ENCODE measurements at regions not wholly inside any gene's neighbourhood (a gene's known extent, or its start where the extent isn't known, plus 50 kb on each side); places are given as distances from the start of the nearest gene placed in this dataset.

DNA sequence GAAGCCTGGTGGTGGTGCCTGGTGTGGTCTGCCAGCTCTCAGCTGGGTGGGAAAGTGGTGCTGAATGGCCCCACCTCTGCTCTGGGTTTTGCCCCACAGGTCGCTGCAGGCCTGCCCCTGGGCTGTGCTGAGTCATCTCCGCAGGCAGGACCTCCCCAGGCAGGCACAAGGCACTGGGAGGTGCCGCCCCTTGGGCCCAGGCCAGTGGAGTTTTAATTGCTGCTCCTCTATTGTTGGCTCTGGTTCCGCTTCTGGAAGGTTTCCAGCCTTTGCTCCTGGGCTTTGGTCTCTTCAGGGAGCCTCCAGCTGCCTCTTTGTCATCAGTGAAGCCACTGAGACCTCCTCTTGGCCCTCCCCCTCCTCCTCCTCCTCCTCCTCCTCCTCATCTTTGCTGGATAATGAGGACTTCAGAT lies 180.3 kb upstream of the GRB10 start:
- no peak for DNase-seq (ENCODE audit: low spot score)

DNA sequence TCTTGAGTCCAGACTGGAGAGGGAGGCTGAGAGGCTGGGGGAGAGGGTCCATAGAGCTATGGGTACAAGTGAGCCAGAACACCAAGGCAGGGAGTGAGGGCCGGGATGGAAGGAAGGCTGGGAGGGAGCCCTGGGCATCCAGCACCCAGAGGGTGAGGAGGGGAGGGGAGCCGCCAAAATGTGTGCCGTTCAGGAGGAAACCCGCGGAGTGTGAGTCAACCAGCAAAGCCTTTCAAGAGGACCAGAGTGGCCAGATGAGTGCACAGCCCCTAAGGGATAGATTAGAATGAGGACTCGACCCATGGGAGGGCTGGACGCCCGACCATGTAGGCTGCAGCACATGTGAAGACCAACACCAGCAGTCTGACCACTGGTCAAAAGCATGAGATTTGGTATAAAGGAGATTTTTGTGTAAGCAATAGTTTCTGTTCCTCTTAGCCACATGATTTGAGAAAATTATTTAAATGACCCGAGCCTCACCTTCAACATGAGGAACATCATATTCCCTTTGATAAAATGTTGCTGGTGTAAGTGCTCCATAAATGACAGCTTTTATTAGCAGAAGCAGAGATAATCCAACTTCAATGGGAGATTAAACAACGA lies 179.7 kb upstream of the GRB10 start:
- DNase-seq (ENCODE audit: low spot score) = no peak

DNA sequence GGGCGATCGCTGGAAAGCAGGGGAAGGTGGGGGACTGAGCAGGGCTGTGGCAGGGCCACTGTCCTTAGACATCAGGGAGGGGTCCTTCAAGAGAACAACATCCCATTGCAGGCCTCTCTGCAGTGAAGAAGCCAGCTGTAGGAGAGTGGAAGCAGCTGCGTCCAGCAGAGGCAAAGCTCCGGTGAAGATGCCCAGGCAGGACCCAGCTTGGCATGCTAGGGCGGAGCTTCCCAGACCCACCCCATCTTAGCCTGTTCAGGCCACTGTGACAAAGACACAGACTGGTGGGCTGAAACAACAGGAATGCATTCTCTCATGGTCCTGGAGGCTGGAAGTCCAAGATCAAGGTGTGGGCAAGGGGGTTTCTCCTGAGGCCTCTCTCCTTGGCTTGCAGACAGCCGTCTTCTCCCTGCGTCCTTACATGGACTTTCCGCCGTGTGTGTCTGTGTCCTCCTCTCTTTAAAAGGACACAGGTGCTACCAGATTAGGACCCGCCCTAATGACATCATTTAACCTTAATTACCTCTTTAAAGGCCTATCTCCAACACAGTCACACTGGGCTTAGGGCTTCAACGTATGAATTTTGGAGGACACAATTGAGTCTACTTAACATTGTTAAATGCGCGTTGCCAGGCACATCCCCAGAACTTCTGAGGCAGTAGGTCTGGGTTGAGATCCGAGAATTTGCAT lies 178.1 kb upstream of the GRB10 start:
- no peak for DNase-seq (ENCODE audit: low spot score)

DNA sequence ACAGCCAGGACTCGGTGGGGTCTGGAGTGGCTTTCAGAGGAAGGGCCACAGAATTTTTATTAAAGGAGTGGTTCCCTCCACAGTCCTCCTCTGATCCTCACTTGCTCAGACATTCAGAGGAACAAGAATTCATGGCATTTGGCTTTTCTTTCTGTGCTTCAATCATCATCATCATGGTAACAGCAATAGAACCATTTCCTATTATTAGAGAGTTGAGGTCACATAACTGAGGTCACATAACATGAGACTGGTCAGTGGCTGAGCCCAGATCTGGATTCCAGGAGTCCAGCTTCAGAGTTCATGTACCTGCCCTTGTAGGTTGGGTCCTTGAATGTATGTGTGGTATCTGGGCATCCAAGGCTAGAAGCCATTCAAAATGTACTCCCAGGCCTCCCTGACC lies 177.3 kb upstream of the GRB10 start:
- no peak for DNase-seq (ENCODE audit: low spot score)

DNA sequence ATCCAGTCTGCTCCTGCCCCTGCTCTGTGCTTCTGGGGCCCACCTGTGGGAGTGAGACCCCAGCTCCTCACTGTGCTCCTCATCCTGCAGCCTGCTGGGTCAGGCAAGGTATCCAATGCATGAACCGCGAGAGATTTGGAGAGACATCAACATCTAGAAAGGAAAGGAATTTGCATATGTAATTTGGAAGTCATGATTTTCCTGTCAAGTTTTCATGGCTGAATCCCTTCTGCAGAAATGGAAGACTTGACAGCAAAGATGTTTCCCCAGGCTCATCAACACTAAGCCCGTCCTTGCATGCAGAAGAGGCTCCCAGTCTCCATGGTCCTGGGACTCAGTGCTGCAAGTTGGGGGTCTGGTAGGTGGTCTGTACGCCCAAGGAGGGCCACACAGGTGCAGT lies 176.9 kb upstream of the GRB10 start:
- no peak for DNase-seq (ENCODE audit: low spot score)

DNA sequence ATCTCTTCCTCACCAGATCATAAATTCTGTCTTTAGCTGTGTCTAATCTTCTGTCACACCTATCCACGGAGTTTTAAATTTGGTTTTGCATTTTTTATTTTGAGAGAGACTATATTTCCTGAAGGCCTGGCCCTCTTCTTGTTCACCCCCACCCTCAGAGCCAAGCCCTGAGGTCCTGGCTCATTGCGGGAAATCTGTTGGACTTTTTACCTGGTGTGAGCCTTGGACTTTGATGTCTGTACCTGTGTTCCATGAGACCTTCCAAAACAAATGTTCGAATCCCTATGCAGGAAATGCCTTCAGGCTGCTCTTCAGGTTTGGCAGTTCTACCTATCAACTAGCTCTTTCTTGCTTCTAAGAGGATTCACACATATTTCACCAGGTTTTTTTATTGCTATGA lies 175.2 kb upstream of the GRB10 start:
- DNase-seq (ENCODE audit: low spot score) = no peak

DNA sequence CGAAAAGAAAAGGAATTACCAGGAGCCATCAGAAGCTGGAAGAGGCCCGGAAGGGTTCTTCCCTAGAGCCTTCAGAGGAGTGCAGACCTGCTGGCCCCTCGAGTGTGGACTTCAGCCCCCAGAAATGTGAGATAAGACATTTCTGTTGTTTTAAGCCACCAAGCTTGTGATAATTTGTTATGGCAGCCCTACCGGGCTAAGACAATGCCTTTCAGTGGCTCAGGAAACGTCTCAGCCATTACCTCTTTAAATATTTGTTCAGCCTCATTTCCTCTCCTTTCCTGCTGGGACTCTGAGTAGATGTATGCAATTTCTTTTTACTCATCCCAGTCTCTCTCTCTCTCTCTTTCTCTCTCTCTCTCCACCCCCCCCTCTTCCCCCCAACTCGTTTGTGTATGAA lies 174.7 kb upstream of the GRB10 start:
- DNase-seq (ENCODE audit: low spot score) = no peak

DNA sequence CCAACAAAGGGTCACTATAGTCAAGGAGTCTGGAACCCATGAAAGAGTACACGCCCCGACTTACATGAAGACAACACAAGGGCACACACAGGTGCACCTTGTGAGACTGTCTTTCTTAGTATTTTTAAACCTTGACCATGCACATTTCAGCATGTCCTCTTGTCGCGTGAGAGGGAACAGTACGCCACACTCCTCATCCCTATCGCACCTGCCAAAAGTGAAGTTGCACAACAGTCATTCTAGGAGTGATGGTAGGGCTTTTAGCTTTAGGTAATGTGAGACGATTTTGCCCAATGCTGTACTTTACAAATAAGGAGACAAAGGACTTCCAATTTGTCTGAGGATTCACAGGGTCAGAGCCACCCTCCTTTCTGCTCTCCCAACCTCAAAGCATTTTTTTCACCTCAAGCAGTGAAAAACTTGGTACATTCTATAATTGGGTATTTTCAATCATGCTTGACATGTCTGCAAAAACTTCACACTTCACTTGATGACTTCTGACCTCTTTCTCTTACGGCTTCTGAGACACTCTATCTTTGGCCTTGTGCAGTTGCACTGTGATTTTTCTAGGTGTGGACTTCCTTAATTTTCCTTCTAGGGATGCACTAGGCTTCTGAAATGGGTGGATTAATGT lies 173.9 kb upstream of the GRB10 start:
- no peak for DNase-seq (ENCODE audit: low spot score)

DNA sequence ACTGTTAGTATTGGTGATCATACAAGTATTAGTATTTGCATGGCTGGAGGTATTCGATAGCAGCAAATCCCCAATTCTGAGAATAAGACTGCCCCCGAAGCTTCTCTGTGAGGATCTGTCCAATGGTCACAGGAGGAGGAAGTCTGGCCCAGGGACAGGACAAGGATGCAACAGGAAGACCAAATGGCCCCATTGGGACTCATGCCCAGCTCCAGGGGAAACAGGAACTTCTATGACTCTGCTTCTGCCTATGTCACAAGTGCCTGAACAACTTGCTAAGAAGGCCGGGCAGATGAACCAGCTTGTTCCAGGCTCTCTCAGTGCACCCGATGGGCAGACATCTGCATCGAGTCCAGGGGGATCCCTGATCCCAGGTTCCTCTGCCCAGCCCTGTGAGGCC lies 172.0 kb upstream of the GRB10 start:
- DNase-seq (ENCODE audit: low spot score) = no peak

DNA sequence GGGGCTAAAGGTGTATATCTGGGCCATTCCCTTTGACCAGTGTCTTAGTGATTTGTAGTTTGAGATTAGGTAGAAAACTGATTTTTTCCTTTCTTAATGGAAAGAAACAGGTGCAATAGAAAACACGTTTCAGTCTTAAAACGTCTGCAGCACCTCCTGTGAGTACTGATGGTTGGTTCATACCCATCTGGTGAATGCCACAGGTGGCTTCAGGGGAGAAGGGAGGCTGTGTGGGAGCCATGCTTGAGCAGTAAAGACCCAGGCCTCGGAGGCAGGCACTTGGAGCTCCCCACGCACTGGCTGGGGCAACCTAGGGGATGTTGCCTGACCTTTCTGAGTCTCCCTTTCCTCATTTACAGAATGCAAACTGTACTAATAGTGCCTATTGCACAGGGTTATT lies 171.5 kb upstream of the GRB10 start:
- no peak for DNase-seq (ENCODE audit: low spot score)

DNA sequence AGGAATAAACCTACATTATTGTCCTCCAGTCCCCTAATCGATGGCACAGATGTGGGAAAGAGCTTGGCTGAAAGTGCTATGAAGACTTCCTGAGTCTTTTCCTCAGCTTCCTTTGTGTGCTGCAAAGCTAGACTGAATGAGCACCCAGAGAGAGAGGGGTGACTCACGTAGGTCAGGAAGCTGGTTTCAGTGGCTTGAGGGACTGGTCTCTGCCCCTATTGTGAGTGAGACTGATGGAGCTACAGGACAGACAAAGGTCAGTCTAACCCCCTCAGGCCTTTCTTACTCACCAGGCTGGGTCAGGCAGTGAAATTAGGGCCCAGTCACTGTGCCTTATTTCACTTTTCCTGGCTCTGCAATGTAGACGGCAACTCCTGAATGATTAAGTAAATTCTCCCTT lies 171.1 kb upstream of the GRB10 start:
- no peak for DNase-seq (ENCODE audit: low spot score)

DNA sequence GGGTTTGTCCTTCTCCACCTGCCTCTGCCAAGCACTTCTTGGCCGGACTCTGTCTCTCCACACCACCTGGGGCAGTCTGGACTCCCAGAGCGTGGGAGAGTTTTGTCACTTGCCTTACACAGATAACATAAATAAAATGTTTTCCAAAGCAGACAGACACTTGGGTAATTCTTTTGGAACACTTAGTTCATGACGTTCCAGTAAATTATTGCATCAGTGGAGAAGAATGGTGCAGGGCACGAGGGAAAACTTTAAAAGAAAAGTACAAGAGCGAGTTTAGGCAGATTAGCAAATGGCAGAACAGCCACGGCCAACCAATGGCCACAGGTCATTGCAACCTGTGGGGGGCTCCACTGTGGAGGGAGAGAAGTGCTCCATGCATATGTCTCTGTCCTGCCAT lies 170.6 kb upstream of the GRB10 start:
- DNase-seq (ENCODE audit: low spot score) = no peak

DNA sequence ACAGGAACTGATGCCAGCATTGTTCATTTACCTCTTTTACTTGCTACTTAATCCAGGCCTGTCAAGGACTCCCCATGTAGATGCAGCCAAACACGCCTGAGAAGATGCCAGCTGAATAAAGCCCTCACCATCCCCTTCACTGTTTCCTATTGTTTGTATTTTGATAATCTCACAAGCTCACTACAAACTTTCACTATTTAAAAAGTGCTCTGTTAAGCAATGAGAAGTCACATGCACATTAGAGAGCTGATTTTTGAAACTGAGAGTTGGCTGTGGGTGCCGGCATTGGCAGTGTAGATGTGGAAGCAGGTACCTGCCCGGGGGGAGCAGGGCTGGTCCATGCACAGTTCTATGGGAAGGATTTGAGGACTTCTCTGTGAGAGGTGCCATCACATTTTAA lies 169.8 kb upstream of the GRB10 start:
- no peak for DNase-seq (ENCODE audit: low spot score)

DNA sequence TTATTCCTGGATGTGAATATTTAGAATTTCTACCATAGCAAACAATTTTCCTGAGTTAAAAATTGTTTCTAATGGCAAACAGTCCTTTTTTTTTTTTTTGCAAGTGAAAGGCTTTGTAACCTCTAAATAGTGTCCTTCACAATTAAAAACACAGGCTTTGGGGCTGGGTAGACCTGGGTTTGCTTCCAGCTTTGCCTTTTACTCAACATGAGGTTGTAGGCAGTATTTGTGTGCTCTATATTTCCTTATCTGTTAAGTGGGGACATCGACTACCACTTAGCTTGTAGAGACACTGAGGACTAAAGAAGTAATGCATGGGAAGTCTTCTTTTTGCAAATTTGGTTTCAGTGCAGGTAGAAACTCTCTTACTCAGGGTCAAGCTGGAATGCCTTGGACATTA lies 169.4 kb upstream of the GRB10 start:
- DNase-seq (ENCODE audit: low spot score) = no peak

DNA sequence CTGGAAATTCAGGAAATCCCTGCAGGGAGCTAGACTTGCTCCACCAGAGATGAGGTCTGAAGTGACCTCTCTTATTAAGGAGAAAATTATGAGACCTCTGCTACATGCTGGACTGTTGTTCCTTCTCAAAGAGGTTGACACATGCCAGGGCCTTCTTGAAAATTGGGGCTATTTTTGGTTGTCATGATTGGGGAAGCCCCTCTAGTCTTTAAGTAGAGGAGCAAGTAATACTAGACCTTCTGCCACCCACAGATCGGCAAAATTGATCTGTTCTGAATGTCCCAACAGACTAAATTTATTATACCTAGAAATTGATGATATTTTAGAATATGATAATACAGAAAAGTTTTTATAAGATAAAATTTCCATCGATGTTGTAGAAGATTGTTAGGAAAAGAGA lies 160.8 kb upstream of the GRB10 start:
- DNase-seq (ENCODE audit: low spot score) = no peak

DNA sequence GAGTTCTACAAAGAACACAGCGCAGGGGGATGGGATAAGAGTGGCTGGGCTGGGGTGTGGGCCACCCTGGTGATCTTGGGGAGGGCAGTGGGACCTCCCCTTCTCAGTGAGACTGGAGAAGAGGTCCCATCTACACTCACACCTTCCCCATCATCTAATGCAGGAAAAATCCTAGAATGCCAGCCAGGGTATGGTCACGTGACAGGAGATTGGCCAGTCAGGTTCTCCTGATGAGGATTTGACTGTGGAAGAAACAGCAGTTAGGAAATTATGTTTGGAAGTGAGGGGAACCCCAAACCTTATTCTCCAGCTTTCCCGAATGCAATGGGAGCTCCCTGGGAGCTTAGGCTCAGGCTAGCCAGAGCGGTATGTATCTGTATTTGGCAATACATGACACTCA lies 158.8 kb upstream of the GRB10 start:
- DNase-seq (ENCODE audit: low spot score) = no peak

DNA sequence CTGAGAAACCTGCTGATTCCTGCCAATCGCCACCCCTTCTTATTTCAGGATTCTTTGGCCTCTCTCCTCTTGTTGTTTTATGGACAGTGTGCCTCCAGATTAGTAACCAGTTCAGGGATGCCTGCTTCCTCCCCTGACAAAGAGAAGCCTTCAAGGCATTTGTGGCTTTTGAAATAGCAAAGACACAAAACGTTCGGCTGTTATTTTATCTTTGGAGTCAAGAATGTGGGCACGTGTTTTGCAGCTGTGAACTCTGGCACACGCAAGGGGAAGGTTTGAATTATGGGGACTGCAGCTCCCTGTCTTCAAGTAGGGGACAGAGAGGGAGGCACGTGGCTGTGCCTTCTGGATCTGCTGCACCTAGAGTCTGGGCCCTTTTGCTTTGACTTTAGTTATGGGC lies 157.9 kb upstream of the GRB10 start:
- no peak for DNase-seq (ENCODE audit: low spot score)

DNA sequence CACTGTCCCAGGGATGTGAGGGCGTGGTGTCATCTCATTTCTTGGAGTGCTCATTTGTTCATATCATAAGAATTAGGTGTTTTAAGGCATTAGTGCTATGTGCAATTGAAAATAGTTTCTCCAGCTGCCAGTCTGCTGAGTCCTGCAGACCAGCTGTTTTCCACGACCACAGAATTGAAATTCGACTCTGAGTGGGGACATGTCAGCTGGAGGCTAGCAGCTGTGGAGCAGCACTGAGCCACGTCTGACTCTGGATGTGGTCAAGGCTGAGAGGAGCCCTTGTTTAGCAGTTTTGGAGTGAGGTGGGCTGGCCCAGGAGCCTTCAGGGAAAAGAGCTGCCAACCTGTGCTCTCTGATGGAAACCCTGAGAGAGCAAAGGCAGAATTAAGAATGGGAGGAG lies 156.3 kb upstream of the GRB10 start:
- no peak for DNase-seq (ENCODE audit: low spot score)

DNA sequence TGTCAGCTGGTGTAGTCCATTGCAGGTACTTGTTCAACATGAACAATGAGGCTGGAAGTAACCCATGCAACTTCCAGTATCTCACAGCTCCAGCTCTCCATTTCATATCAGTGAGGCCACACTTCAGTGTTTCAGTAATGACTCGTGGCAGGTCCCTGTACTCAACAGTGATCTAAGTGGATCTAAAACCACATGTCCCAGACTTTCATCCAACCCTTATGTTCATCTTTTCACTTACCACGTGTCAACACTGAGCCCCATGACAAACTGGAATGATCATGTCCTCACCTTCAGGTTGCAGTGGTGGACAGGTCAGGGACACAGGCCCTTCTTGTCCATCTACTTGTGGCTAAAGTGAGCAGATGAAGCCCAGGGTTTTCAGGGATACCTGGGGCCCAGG lies 155.0 kb upstream of the GRB10 start:
- no peak for DNase-seq (ENCODE audit: low spot score)

DNA sequence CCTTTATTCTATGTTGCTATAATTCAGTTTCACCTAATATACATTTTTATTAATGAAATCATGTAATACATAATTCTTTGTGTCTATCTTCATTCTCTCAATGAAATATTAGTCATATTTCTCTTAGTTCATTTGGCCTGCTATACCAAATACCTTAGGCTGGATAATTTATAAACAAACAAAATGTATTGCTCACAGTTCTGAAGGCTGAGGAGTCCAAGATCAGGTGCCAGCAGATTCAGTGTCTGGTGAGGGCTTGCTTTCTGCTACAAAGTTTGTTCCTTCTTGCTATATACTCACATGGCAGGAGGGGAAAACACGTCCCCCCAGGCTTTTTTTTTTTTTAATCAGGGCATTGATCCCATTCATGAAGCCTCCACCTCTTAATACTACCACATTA lies 143.4 kb upstream of the GRB10 start:
- no peak for DNase-seq (ENCODE audit: low spot score)

DNA sequence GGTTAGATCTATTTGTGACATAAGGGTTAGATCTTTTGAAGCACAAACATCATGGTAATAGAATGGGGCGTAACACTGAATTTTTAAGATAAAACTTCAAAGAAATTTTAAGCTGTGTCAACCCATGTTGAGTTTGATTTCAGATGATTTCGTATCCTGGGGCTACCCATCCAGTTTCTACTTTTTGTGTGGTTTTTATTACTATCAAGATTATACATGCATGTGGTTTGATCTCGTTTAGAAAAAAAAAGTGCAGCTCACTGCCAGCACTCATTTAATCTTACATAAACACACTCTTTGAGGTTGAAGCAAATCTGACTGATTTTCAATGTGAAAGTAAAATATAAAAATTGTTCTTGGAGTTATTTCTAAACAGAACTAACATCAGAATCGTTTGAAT lies 140.8 kb upstream of the GRB10 start:
- DNase-seq (ENCODE audit: low spot score) = no peak

DNA sequence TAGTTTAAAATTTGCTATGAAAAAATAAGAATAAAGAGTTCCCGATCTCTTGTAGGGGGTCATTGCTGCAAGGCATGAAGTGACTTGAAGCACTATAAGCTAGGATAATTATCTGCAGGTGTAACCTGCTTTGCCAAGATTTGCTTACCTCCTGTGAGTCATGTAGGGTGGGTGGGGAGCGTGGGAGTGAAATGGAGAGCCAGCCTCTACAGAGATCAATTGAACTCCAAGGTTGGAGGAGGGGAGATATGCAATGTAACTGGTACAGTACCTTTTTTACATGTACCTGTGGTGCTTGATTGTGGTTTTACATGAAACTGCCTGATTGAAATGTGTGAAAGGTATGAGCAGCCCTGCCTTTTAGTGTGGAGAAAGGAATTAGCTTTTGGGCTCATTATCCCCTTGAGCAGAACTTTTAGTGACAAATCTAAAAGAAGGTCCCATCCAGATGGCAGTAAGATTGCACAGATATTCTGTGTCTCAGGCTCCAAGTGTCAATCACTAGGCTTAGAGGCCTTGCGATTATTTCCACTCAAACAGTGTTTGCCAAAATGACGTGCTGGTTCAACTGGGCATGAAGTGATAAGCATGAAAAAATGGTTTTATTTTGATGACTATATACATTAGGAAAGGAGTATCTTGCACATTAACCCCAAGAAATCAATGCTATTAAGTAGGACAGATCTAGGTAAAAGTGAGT lies 138.6 kb upstream of the GRB10 start:
- no peak for DNase-seq (ENCODE audit: low spot score)

DNA sequence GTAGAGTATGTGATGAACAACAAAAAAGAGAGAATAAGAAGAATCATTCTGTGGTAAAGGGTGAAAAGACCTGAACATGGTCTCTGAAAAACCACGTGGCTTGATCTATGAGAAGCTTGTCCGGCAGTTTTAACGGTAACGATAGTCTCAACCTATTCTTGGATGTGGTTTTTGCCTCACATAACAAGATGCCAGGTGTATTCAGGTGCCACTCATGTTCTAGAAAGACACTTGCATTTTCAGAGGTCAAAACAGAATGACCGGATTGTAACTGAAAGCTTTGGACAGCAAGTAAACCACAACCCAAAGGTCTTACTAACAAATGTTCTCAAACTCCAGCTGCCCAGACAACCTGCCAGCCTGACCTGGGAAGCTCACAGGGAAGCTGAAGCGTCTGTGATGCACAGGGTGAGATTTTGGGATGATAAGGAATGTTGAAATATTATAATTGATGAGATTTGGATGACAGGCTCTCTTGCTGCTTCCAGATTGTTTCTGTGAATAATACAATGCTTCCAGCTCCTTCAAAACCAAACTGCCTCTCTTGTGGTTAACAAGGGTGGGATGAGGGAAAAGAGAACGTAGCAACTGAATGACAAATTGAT lies 137.4 kb upstream of the GRB10 start:
- DNase-seq (ENCODE audit: low spot score) = no peak

Measured in globus pallidus (tissue), 1 donor.